ENCODE measurements at regions not wholly inside any gene's neighbourhood (a gene's known extent, or its start where the extent isn't known, plus 50 kb on each side); places are given as distances from the start of the nearest gene placed in this dataset.

- H3K36me3 Mint-ChIP-seq (ENCODE audit: insufficient read depth): no peaks in the 10 kb centered on the region
- no peak for ATAC-seq
- H3K4me1 Mint-ChIP-seq (ENCODE audit: low read depth): no peaks in the 10 kb centered on the region
- H3K27me3 Mint-ChIP-seq (ENCODE audit: low read depth): peaks cover 2% of the 10 kb centered on the region
- H3K4me3 Mint-ChIP-seq: no peak overlapping the region
- peaks cover 10% of the 10 kb centered on the region for H3K9me3 Mint-ChIP-seq
- DNase-seq: no peak
Observed at GRCh38 chr9:16357828-16358227, 512.6 kb downstream of the BNC2 start.

GRCh38 chr9:16358751-16359150 lies 511.7 kb downstream of the BNC2 start:
- no peaks in the 10 kb centered on the region for H3K4me1 Mint-ChIP-seq (ENCODE audit: low read depth)
- no peak for ATAC-seq
- H3K4me3 Mint-ChIP-seq: no peak overlapping the region
- DNase-seq: no peak
- peaks cover 2% of the 10 kb centered on the region for H3K27me3 Mint-ChIP-seq (ENCODE audit: low read depth)
- peaks cover 10% of the 10 kb centered on the region for H3K9me3 Mint-ChIP-seq
- H3K36me3 Mint-ChIP-seq (ENCODE audit: insufficient read depth): no peaks in the 10 kb centered on the region

All from activated T-cell treated with anti-CD3 and anti-CD28 coated beads, Interleukin-2, amount 50 U/mL, for 4 hours (primary cell).